Neural cell (in vitro differentiated cells): ENCODE measurements at regions not wholly inside any gene's neighbourhood (a gene's known extent, or its start where the extent isn't known, plus 50 kb on each side); places are given as distances from the start of the nearest gene placed in this dataset.

Experiments
- H2AFZ ChIP-seq: fragments of 200-600, 300-800 bp; sonication (generic), shearing (Covaris generic); 2 replicates; pipeline ENCODE4 v1.6.0; 2014; ENCODE audit warnings: low read depth, mild to moderate bottlenecking, antibody characterized with exemption, low read length, moderate library complexity
- H3F3A ChIP-seq: fragments of 200-600 bp; shearing (Covaris generic); 2 replicates; pipeline ENCODE4 v1.6.1; 2016; ENCODE audit warnings: mild to moderate bottlenecking, moderate library complexity, mixed read lengths, antibody characterized with exemption, low read length; ENCODE audit not compliant: insufficient read depth, poor library complexity, severe bottlenecking
- H3K27ac ChIP-seq: fragments of 200-600, 300-800 bp; sonication (generic), shearing (Covaris generic); 2 replicates; pipeline ENCODE4 v1.5.1; 2014; ENCODE audit warnings: mild to moderate bottlenecking, low read length, moderate library complexity
- H3K27me3 ChIP-seq: fragments of 300-800, 200-600 bp; sonication (generic), shearing (Covaris generic); 2 replicates; pipeline ENCODE4 v1.6.0; 2014; ENCODE audit warnings: mild to moderate bottlenecking, low read depth, low read length, moderate library complexity; ENCODE audit not compliant: insufficient read depth
- H3K36me3 ChIP-seq: fragments of 300-800, 200-600 bp; sonication (generic), shearing (Covaris generic); 2 replicates; pipeline ENCODE4 v1.5.1; 2014; ENCODE audit warnings: mild to moderate bottlenecking, antibody characterized with exemption, low read length, moderate library complexity; ENCODE audit not compliant: insufficient read depth
- H3K4me2 ChIP-seq: fragments of 300-800, 200-600 bp; sonication (generic), shearing (Covaris generic); 2 replicates; pipeline ENCODE4 v1.6.0; 2014; ENCODE audit warnings: mild to moderate bottlenecking, low read length
- H3K4me3 ChIP-seq: fragments of 300-800, 200-600 bp; sonication (generic), shearing (Covaris generic); 2 replicates; pipeline ENCODE4 v1.5.1; 2014; ENCODE audit warnings: mild to moderate bottlenecking, low read length, moderate library complexity
- H3K79me2 ChIP-seq: fragments of 200-600 bp; shearing (Covaris generic); replicated peaks from 2 replicates; pipeline ENCODE4 v1.6.0; 2014; ENCODE audit warnings: mild to moderate bottlenecking, low read length, moderate library complexity; ENCODE audit not compliant: insufficient read depth
- H3K9ac ChIP-seq: fragments of 300-800, 200-600 bp; sonication (generic), shearing (Covaris generic); 2 replicates; pipeline ENCODE4 v1.6.1; 2016; ENCODE audit warnings: mild to moderate bottlenecking, low read length, mixed read lengths
- H3K9me2 ChIP-seq: fragments of 200-600 bp; shearing (Covaris generic); 2 replicates; pipeline ENCODE4 v1.6.1; 2016; ENCODE audit warnings: mild to moderate bottlenecking, low read length, mixed read lengths; ENCODE audit not compliant: insufficient read depth
- H3K9me3 ChIP-seq: fragments of 200-600, 300-800 bp; sonication (generic), shearing (Covaris generic); 2 replicates; pipeline ENCODE4 v1.6.1; 2016; ENCODE audit warnings: mild to moderate bottlenecking, mixed run types, low read length, moderate library complexity, mixed read lengths
- H4K20me1 ChIP-seq: fragments of 200-600 bp; shearing (Covaris generic); 2 replicates; pipeline ENCODE4 v1.6.1; 2016; ENCODE audit warnings: mild to moderate bottlenecking, mixed run types; ENCODE audit not compliant: insufficient read depth
- EP300 ChIP-seq: fragments of 450-650 bp; conservative IDR thresholded peaks from 2 replicates; pipeline ENCODE4 v1.6.1; 2014; ENCODE audit warnings: antibody characterized with exemption, mild to moderate bottlenecking, moderate library complexity; ENCODE audit not compliant: poor library complexity, severe bottlenecking
- EZH2 ChIP-seq: fragments of 200-600, 300-800 bp; shearing (Covaris generic), sonication (generic); IDR thresholded peaks from 2 replicates; pipeline ENCODE4 v1.6.1; 2014; ENCODE audit warnings: antibody characterized with exemption, low read length, borderline replicate concordance, mild to moderate bottlenecking; ENCODE audit not compliant: insufficient read depth, poor library complexity, severe bottlenecking
- MXI1 ChIP-seq: fragments of 450-650 bp; conservative IDR thresholded peaks from 2 replicates; pipeline ENCODE4 v1.6.1; 2014; ENCODE audit warnings: antibody characterized with exemption, mild to moderate bottlenecking; ENCODE audit not compliant: poor library complexity, severe bottlenecking
- POLR2AphosphoS5 ChIP-seq: IDR thresholded peaks from 2 replicates; pipeline ENCODE4 v1.6.1; 2012
- RAD21 ChIP-seq: fragments of 450-650 bp; conservative IDR thresholded peaks from 2 replicates; pipeline ENCODE4 v1.6.1; 2014; ENCODE audit warnings: antibody characterized with exemption, mild to moderate bottlenecking, moderate library complexity
- SMC3 ChIP-seq: fragments of 450-650 bp; conservative IDR thresholded peaks from 2 replicates; pipeline ENCODE4 v1.6.1; 2014; ENCODE audit warnings: antibody characterized with exemption, mild to moderate bottlenecking, moderate library complexity; ENCODE audit not compliant: poor library complexity
- TAF1 ChIP-seq: IDR thresholded peaks from 2 replicates; pipeline ENCODE4 v1.6.1; 2012; ENCODE audit warnings: low read depth
- TF ChIP-seq, protein P1 (sequence below): IDR thresholded peaks from 2 replicates; pipeline ENCODE4 v1.6.1; 2012; ENCODE audit warnings: borderline replicate concordance
- TF ChIP-seq, protein P2 (sequence below): fragments of 450-650 bp; IDR thresholded peaks from 2 replicates; pipeline ENCODE4 v1.5.1; 2014; ENCODE audit warnings: antibody characterized with exemption, mild to moderate bottlenecking, moderate library complexity; ENCODE audit not compliant: poor library complexity, severe bottlenecking

DNA sequence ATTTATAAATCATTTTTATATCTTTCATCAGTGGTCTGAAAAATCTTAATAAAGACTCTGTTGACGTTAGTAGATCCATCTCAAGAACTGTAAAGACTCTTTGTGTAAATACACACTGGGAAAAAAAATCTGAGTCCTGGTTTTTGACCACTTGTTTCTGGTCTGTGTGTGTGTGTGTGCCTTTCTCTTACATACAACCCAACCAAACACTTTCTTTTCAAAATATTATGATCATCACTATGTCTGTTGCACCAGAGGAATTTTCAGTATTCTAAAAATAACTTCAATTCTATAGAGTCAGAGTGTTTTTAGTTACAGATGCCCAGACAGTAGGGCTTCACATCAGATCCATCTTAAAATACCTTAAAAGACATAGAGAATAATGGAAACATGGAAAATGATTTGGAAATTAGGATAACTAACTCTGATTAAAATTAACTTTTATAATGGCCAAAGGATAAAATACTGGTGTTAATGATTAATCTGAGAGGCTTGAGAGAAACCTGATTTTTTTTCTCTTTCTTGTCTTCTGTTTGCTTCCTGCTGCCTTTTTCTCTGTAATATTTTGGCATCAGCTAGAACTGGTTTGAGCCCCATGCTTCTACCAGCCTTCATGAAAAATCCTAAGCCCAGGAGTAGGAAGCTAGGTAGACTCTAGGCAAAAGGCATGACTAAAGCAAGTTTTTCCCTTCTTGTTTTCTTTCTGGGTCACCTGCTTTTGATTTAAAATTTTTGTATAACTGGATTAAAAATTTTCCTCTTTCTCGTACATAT lies 99.7 kb downstream of the ATXN3L start:
- no peaks in the 10 kb centered on the region for H3K27me3 ChIP-seq
- no peak overlapping the region for H3K27ac ChIP-seq
- TF ChIP-seq POLR2AphosphoS5 (no peak), EP300 (no peak), EZH2 (no peak), SMC3 (no peak), MXI1 (no peak), RAD21 (no peak)
- TF ChIP-seq, protein P1, sequence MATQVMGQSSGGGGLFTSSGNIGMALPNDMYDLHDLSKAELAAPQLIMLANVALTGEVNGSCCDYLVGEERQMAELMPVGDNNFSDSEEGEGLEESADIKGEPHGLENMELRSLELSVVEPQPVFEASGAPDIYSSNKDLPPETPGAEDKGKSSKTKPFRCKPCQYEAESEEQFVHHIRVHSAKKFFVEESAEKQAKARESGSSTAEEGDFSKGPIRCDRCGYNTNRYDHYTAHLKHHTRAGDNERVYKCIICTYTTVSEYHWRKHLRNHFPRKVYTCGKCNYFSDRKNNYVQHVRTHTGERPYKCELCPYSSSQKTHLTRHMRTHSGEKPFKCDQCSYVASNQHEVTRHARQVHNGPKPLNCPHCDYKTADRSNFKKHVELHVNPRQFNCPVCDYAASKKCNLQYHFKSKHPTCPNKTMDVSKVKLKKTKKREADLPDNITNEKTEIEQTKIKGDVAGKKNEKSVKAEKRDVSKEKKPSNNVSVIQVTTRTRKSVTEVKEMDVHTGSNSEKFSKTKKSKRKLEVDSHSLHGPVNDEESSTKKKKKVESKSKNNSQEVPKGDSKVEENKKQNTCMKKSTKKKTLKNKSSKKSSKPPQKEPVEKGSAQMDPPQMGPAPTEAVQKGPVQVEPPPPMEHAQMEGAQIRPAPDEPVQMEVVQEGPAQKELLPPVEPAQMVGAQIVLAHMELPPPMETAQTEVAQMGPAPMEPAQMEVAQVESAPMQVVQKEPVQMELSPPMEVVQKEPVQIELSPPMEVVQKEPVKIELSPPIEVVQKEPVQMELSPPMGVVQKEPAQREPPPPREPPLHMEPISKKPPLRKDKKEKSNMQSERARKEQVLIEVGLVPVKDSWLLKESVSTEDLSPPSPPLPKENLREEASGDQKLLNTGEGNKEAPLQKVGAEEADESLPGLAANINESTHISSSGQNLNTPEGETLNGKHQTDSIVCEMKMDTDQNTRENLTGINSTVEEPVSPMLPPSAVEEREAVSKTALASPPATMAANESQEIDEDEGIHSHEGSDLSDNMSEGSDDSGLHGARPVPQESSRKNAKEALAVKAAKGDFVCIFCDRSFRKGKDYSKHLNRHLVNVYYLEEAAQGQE, result no peak
- TF ChIP-seq, protein P2, sequence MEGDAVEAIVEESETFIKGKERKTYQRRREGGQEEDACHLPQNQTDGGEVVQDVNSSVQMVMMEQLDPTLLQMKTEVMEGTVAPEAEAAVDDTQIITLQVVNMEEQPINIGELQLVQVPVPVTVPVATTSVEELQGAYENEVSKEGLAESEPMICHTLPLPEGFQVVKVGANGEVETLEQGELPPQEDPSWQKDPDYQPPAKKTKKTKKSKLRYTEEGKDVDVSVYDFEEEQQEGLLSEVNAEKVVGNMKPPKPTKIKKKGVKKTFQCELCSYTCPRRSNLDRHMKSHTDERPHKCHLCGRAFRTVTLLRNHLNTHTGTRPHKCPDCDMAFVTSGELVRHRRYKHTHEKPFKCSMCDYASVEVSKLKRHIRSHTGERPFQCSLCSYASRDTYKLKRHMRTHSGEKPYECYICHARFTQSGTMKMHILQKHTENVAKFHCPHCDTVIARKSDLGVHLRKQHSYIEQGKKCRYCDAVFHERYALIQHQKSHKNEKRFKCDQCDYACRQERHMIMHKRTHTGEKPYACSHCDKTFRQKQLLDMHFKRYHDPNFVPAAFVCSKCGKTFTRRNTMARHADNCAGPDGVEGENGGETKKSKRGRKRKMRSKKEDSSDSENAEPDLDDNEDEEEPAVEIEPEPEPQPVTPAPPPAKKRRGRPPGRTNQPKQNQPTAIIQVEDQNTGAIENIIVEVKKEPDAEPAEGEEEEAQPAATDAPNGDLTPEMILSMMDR, result no peak
- H3K79me2 ChIP-seq, result no peaks in the 10 kb centered on the region
- H3F3A ChIP-seq, result no peaks in the 10 kb centered on the region
- H4K20me1 ChIP-seq, result no peaks in the 10 kb centered on the region
- no peak overlapping the region for H2AFZ ChIP-seq
- no peak overlapping the region for H3K4me3 ChIP-seq
- no peaks in the 10 kb centered on the region for H3K9me3 ChIP-seq
- H3K9me2 ChIP-seq, result no peaks in the 10 kb centered on the region
- no peaks in the 10 kb centered on the region for H3K36me3 ChIP-seq
- no peak overlapping the region for H3K4me2 ChIP-seq
- no peak overlapping the region for H3K9ac ChIP-seq

DNA sequence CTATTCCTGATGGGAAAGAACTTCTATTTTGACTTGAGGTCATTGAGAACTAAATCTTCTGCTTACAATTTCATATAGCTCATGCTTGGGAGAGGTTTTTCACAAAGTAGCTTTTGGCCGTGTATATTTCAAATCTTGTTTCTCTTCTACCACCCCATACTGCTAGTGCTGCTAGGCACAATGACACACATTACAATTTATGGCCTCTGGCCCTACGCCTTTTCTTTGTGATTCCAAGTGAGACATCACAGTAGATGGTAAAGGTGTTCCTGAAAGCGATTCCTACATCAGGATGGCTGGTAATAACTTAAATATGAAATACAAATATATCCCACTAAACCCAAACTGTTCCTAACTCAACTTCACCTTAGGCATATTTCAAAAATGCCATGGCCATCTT lies 101.1 kb downstream of the ATXN3L start:
- no peaks in the 10 kb centered on the region for H3K27me3 ChIP-seq
- no peaks in the 10 kb centered on the region for H3K9me3 ChIP-seq
- H3K79me2 ChIP-seq, result no peaks in the 10 kb centered on the region
- no peaks in the 10 kb centered on the region for H3F3A ChIP-seq
- H3K27ac ChIP-seq, result no peak overlapping the region
- H3K9ac ChIP-seq, result no peak overlapping the region
- H3K9me2 ChIP-seq, result no peaks in the 10 kb centered on the region
- H2AFZ ChIP-seq, result no peak overlapping the region
- no peaks in the 10 kb centered on the region for H3K36me3 ChIP-seq
- H3K4me3 ChIP-seq, result no peak overlapping the region
- TF ChIP-seq MXI1 (no peak), SMC3 (no peak), EZH2 (no peak), POLR2AphosphoS5 (no peak), EP300 (no peak), RAD21 (no peak), TAF1 (no peak)
- TF ChIP-seq, protein P1, result no peak
- TF ChIP-seq, protein P2, result no peak
- H4K20me1 ChIP-seq, result no peaks in the 10 kb centered on the region
- H3K4me2 ChIP-seq, result no peak overlapping the region
